GM12873 (cell line): ENCODE measurements at regions not wholly inside any gene's neighbourhood (a gene's known extent, or its start where the extent isn't known, plus 50 kb on each side); places are given as distances from the start of the nearest gene placed in this dataset.

Source experiments
- TF ChIP-seq, protein P1 (sequence below): IDR thresholded peaks from 2 replicates; pipeline ENCODE4 v1.5.1; 2012; ENCODE audit warnings: low read depth, mild to moderate bottlenecking, moderate library complexity, low read length, control low read depth; ENCODE audit not compliant: insufficient read depth; ENCODE audit errors: missing control alignments

DNA sequence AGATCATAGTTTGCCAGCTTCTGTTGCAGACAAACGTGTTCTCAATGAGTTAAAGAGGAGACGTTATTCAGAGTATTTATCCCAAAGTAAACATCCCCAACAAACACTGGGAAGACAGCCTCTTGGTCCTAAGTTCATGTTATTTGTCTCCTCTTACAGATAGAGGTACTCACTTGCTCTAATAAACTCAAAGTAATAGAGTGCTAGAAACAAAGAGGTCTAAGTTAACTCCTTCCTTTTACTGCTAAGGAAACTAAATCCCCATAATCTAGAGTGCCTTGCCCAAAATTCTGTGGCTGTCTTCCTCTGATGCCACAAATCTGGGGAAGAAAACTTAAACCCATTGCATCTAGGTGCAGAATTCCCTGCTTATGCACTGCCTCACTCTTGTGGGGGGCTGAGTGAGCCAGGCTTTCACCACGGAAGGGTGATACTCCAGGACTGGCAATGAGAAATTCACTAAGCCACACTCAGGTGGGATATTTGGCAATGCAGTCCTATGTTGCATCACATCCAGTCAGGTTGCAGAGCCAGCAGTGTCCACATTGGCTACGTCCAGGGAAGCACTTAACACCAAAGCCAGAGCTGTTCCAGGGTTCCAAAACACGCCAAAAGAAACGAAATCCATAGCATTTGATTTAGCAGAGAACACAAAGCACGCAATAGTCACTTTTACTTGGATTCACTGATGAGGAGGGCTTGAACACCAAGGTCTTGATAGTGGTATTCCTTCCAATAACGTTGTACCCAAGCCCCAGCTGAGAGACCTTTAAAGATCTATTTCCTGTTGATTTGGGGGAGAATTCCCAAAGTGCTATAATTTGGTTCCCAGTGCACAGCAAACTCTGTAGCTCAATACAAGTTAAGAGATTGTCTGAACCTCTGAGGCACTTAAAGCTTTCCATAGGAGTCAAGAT is 81.0 kb upstream of the FOXQ1 start:
- TF ChIP-seq, protein P1, sequence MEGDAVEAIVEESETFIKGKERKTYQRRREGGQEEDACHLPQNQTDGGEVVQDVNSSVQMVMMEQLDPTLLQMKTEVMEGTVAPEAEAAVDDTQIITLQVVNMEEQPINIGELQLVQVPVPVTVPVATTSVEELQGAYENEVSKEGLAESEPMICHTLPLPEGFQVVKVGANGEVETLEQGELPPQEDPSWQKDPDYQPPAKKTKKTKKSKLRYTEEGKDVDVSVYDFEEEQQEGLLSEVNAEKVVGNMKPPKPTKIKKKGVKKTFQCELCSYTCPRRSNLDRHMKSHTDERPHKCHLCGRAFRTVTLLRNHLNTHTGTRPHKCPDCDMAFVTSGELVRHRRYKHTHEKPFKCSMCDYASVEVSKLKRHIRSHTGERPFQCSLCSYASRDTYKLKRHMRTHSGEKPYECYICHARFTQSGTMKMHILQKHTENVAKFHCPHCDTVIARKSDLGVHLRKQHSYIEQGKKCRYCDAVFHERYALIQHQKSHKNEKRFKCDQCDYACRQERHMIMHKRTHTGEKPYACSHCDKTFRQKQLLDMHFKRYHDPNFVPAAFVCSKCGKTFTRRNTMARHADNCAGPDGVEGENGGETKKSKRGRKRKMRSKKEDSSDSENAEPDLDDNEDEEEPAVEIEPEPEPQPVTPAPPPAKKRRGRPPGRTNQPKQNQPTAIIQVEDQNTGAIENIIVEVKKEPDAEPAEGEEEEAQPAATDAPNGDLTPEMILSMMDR: no peak

DNA sequence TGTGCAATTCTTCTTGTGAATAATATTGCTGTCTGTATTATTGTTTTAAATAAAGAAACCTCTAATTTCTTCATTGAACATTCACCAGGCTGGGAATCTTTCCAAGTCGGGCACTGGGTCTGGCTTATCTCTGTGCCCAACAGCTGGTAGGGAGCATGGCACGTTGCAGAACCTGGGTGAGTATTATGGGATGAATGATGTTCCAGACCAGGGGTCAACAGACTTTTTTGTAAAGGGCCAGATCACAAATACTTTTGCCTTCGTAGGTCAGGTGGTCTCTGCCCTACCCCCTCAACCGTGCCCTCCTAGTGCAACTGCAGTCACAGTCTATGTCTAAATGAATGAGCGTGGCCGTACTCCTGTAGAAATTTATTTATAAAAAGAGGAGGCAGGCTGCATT is 81.6 kb upstream of the FOXQ1 start:
- TF ChIP-seq, protein P1: no peak

DNA sequence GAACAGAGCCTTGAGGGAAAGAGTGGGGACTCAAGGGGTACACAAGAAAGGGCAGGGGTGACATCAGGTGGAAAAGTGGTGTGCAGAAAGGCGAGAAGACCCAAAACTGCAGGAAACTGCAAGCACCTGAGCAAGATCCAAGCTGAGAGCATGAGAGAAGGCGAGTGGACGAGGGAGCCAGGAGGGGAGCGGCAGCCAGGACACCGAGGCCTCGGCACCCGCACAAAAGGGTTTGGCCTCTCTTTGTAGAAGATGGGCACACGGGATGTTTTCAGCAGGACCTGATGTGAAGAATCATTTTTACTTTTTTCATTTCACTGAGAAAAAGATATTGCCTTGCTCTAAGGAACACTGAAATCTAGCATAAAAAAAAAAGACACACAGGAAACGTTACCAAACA is 82.1 kb upstream of the FOXQ1 start:
- TF ChIP-seq, protein P1: no peak

DNA sequence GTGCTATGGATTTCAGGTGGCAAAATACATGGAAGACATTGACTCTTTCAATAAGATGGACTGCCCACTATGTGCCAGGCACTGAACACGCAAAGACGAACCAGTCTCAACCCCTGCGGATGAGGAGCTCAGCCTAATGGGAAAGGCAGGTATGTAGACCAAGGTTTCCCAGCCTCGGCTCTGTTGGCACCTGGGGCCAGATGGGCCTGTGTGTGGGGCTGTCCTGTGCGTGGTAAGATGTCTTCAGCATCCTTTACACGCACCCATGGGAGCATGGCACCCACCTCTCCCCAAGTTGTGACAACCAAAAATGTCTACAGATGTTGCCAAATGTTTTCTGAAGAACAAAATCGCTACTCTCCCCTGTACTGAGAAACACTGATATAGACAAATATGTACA is 82.6 kb upstream of the FOXQ1 start:
- TF ChIP-seq, protein P1: no peak

DNA sequence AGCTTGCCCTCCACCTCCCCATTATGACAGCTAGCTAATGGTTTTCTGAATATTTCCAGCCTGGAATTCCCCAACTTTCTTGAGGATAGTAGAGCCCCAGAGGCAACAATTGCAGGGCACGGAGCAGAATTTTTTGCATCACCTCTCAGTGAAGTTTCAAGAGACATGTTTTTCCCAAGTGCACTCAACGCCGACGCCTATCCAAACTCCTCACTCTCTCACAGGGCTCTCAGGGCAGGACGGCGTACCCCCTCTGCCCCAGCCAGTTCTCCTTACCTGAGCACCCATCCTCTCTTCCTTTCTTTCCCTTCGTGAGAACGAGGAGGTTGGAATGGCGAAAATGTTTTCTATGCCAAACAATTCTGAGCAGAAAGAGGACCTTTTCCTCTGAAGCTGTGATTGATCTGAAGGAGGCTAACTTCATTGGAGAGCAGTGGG is 83.1 kb upstream of the FOXQ1 start:
- TF ChIP-seq, protein P1: no peak

DNA sequence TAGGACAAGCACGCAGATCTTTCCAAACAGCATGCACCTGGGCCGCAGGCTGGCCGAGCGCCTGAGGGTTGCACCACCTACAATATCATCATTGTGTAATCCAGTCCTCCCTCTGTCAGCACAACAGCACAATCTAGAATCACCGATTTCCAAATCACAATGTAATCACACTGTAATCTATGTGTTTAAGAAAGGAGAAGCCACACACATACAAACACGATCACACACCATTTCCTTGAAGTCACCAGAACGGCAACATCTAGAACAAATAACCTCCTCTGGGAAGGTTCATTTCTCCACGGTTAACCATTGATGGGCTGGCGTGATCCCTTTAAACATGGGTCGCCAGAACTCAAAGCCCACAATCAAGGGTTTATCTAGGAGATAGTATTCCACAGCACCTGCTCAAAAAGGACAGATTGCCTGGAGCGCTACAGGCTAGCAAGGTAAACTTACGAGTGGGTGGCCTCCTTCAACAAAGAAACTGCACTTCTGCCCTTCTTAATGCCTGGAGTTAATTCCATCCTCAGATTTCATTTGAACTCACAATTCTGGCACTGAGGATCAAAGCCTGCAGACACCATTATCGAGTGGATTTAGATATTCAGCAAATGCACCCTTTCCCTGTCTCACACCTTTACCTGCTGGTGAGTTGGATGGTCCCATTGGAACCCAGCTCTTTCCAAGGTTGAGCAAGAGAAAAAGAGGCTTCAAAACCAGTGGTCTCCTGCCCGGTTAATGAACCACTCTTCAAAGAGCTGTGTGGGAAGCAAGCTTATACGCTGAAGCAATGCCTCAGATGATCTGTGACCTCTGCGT is 83.8 kb upstream of the FOXQ1 start:
- TF ChIP-seq, protein P1: no peak

DNA sequence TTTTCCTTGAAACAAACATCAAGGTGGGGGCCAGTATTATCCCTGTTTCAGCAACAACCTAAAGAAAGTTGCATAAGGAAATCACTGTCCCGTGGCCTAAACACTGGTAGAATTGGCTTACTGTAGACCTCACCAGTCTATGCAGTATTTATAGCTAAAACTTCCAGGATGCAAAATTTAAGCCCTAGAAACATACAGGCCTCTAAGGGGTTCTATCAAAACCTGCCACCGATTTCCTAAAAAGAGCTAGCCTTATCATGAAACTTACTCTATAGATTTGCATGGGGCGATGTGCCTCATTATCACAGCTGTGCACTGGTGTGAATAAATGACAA is 84.3 kb upstream of the FOXQ1 start:
- TF ChIP-seq, protein P1: no peak
